DND-41 (cell line): ENCODE measurements at regions not wholly inside any gene's neighbourhood (a gene's known extent, or its start where the extent isn't known, plus 50 kb on each side); places are given as distances from the start of the nearest gene placed in this dataset.

ENCODE experiments used
- ATAC-seq: fragments of 200-7000 bp; cut with Tn5 transposase; 3 replicates; pipeline ENCODE4 v1.9.1; 2021; ENCODE audit warnings: low read depth; ENCODE audit not compliant: insufficient read depth
- DNase-seq: peaks from one replicate; pipeline ENCODE4 v3.0.0-alpha.2; 2020
- H2AFZ ChIP-seq: 2 replicates; pipeline ENCODE4 v1.6.0; 2012; ENCODE audit warnings: low read depth, low read length
- H3K27ac ChIP-seq: 2 replicates; pipeline ENCODE4 v1.5.1; 2012; ENCODE audit warnings: low read length, inconsistent platforms
- H3K27me3 ChIP-seq: fragments of 200-600 bp; sonication (generic); 2 replicates; pipeline ENCODE4 v1.6.0; 2012; ENCODE audit warnings: low read length, mild to moderate bottlenecking, inconsistent platforms; ENCODE audit not compliant: insufficient read depth, poor library complexity
- H3K36me3 ChIP-seq: 2 replicates; pipeline ENCODE4 v1.5.1; 2012; ENCODE audit warnings: low read length, inconsistent platforms; ENCODE audit not compliant: insufficient read depth
- H3K4me1 ChIP-seq: 2 replicates; pipeline ENCODE4 v1.5.1; 2012; ENCODE audit warnings: mild to moderate bottlenecking, low read length; ENCODE audit not compliant: insufficient read depth
- H3K4me2 ChIP-seq: 2 replicates; pipeline ENCODE4 v1.6.0; 2012; ENCODE audit warnings: mild to moderate bottlenecking, moderate library complexity, low read length, inconsistent platforms; ENCODE audit not compliant: insufficient read depth
- H3K4me3 ChIP-seq, 2 experiments: fragments of 200-600 bp in 1 of 2; shearing (Covaris generic) in 1 of 2; 2 replicates each; pipeline ENCODE4 v1.5.1; 2012 to 2016; ENCODE audit warnings: inconsistent platforms in 2 of 2, low read length in 2 of 2, mild to moderate bottlenecking in 2 of 2, low read depth in 1 of 2, moderate library complexity in 1 of 2
- H3K79me2 ChIP-seq: 2 replicates; pipeline ENCODE4 v1.6.0; 2012; ENCODE audit warnings: low read length, inconsistent platforms; ENCODE audit not compliant: insufficient read depth
- H3K9ac ChIP-seq: 2 replicates; pipeline ENCODE4 v1.6.0; 2012; ENCODE audit warnings: low read depth, mild to moderate bottlenecking, inconsistent platforms, low read length, moderate library complexity
- H3K9me3 ChIP-seq: 2 replicates; pipeline ENCODE4 v1.5.1; 2012; ENCODE audit warnings: low read length, moderate library complexity, mild to moderate bottlenecking, inconsistent platforms; ENCODE audit not compliant: insufficient read depth, severe bottlenecking
- H4K20me1 ChIP-seq: 2 replicates; pipeline ENCODE4 v1.6.0; 2012; ENCODE audit warnings: low read length; ENCODE audit not compliant: insufficient read depth
- EZH2 ChIP-seq: IDR thresholded peaks from 3 replicates; pipeline ENCODE4 v1.6.1; 2012; ENCODE audit warnings: borderline replicate concordance, low read depth, mild to moderate bottlenecking, moderate library complexity, low read length, inconsistent platforms; ENCODE audit not compliant: severe bottlenecking
- TF ChIP-seq, protein P1 (sequence below): IDR thresholded peaks from 2 replicates; pipeline ENCODE4 v1.5.1; 2012; ENCODE audit warnings: borderline replicate concordance, low read length, moderate library complexity, mild to moderate bottlenecking; ENCODE audit not compliant: poor library complexity, severe bottlenecking; ENCODE audit errors: extremely low read depth

- Histone ChIP-seq H4K20me1 (peaks cover 8% of the 10 kb centered on the region; the same call in 1 of the 2 replicates), H3K27me3 (no peaks in the 10 kb centered on the region), H3K4me1 (peaks cover 6% of the 10 kb centered on the region; the same call in 1 of the 2 replicates), H3K27ac (no peak overlapping the region), H3K4me3 (no peak overlapping the region), H3K79me2 (no peaks in the 10 kb centered on the region), H3K4me2 (no peak overlapping the region), H2AFZ (no peak overlapping the region), H3K9ac (no peak overlapping the region), H3K36me3 (no peaks in the 10 kb centered on the region), H3K9me3 (no peaks in the 10 kb centered on the region)
- no peak for DNase-seq
- TF ChIP-seq EZH2: no peak
- TF ChIP-seq, protein P1, sequence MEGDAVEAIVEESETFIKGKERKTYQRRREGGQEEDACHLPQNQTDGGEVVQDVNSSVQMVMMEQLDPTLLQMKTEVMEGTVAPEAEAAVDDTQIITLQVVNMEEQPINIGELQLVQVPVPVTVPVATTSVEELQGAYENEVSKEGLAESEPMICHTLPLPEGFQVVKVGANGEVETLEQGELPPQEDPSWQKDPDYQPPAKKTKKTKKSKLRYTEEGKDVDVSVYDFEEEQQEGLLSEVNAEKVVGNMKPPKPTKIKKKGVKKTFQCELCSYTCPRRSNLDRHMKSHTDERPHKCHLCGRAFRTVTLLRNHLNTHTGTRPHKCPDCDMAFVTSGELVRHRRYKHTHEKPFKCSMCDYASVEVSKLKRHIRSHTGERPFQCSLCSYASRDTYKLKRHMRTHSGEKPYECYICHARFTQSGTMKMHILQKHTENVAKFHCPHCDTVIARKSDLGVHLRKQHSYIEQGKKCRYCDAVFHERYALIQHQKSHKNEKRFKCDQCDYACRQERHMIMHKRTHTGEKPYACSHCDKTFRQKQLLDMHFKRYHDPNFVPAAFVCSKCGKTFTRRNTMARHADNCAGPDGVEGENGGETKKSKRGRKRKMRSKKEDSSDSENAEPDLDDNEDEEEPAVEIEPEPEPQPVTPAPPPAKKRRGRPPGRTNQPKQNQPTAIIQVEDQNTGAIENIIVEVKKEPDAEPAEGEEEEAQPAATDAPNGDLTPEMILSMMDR: no peak
- ATAC-seq: no peak
These were observed 1181.9 kb downstream of the BRD1 start for GRCh38 chr22:48645766-48646165.

DNA sequence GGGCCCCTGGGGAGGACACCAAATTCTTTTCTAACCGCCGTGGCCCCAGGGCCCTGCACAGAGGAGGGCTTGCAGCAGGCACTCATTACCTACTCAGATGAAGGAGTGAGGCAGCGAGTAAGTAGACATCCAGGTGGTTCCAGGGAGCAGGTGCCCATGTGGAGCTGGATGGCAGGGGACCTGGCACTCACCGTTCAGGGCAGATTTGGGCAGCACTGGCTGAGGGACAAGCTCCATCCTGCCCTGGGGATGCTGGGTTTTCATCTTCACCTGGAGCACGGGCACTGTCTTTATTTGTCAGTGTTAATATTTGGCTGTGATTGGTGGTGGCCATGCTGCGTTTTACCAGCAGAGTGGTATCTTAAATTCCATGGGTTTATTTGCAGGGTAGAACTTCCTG is 1182.7 kb downstream of the BRD1 start:
- Histone ChIP-seq H3K4me2 (no peak overlapping the region), H4K20me1 (peaks cover 8% of the 10 kb centered on the region; the same call in 1 of the 2 replicates), H3K27ac (no peak overlapping the region), H3K9ac (no peak overlapping the region), H3K9me3 (no peaks in the 10 kb centered on the region), H3K79me2 (no peaks in the 10 kb centered on the region), H2AFZ (no peak overlapping the region), H3K4me1 (peaks cover 6% of the 10 kb centered on the region; the same call in 1 of the 2 replicates), H3K36me3 (no peaks in the 10 kb centered on the region), H3K4me3 (no peak overlapping the region), H3K27me3 (no peaks in the 10 kb centered on the region)
- TF ChIP-seq EZH2: no peak
- TF ChIP-seq, protein P1: no peak
- no peak for ATAC-seq
- no peak for DNase-seq

DNA sequence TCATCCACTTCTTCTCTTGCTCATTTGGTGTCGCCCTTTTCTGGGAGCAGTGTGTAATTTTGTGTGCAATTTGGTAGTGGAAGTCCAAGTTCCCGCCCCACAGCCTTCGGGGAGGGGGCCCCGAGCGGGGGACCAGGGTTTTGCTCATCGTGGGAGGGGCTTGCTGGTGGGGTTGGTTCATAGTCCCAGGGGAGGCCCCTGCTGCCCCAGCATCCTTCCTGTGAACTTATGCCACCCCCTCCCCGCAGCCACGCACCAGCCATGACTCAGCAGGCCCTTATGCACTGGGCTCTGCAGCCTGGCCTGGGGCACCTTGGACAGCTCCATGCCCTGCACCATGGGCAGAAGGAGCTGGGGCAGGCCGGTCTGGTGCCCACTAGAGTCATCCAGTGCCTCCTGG is 1183.6 kb downstream of the BRD1 start:
- no peak overlapping the region for H2AFZ ChIP-seq
- H3K36me3 ChIP-seq: no peaks in the 10 kb centered on the region
- no peak overlapping the region for H3K27ac ChIP-seq
- peak; percentile 73 for DNase-seq
- no peak overlapping the region for H3K4me2 ChIP-seq
- H3K9ac ChIP-seq: no peak overlapping the region
- no peaks in the 10 kb centered on the region for H3K79me2 ChIP-seq
- H3K9me3 ChIP-seq: no peaks in the 10 kb centered on the region
- peak; percentile 68 for ATAC-seq
- TF ChIP-seq, protein P1: no peak
- no peak for TF ChIP-seq EZH2
- no peaks in the 10 kb centered on the region for H3K27me3 ChIP-seq
- peaks cover 8% of the 10 kb centered on the region; the same call in 1 of the 2 replicates for H4K20me1 ChIP-seq
- H3K4me3 ChIP-seq: no peak overlapping the region
- H3K4me1 ChIP-seq: peaks cover 6% of the 10 kb centered on the region; the same call in 1 of the 2 replicates

GRCh38 chr22:48643066-48643731 is 1184.5 kb downstream of the BRD1 start:
- no peak for ATAC-seq
- Histone ChIP-seq H3K36me3 (no peaks in the 10 kb centered on the region), H4K20me1 (peaks cover 5% of the 10 kb centered on the region; the same call in 1 of the 2 replicates), H3K9me3 (no peaks in the 10 kb centered on the region), H3K27me3 (no peaks in the 10 kb centered on the region), H3K9ac (no peak overlapping the region), H3K4me1 (peaks cover 6% of the 10 kb centered on the region; the same call in 1 of the 2 replicates), H3K4me3 (no peak overlapping the region), H3K4me2 (no peak overlapping the region), H3K27ac (no peak overlapping the region), H3K79me2 (no peaks in the 10 kb centered on the region), H2AFZ (no peak overlapping the region)
- no peak for DNase-seq
- TF ChIP-seq EZH2: no peak
- TF ChIP-seq, protein P1: no peak
